ENCODE measurements at regions not wholly inside any gene's neighbourhood (a gene's known extent, or its start where the extent isn't known, plus 50 kb on each side); places are given as distances from the start of the nearest gene placed in this dataset.
"Not testable (repeated sequence)": the region's sequence is repeated elsewhere in the genome, so short reads cannot be mapped to it uniquely, and the experiment has no call there.

DNA sequence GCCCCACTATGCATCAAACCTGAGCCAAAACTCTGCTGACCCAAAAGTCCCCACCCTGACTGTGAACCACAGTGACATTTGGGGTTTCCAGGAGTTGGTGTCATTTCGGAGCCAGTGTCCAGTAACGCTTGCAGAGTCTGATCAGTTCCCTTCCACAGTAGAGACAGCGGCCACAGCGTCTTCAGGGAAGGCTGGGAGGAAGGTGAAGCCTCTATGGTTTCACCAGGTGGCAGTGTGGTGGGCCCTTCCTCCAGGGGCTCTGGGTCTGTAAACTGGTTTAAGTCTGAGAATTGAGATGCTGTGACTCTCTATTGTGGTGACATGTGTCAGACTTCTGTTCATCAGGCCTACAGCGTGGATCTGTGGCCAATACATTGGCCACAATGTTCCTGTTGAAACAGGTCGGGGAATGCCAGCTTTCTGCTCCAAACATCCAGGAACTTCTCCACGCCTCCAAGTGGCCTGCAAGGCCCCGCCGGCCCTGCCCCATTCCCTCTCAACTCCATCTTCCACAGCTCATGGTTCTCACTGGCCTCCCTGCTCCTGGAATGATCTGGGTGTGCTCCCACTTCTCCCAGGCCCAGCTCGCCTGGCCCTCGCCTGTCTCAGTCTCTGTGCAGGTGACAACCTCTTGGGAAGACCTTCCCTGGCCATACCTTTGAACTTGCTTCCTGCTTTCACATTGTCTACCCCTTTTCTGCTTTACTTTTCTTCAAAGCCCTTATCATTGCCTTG lies 124.5 kb upstream of the FAM20C start:
- no peak for DNase-seq (ENCODE audit: low spot score)
- TF ChIP-seq, protein P1, sequence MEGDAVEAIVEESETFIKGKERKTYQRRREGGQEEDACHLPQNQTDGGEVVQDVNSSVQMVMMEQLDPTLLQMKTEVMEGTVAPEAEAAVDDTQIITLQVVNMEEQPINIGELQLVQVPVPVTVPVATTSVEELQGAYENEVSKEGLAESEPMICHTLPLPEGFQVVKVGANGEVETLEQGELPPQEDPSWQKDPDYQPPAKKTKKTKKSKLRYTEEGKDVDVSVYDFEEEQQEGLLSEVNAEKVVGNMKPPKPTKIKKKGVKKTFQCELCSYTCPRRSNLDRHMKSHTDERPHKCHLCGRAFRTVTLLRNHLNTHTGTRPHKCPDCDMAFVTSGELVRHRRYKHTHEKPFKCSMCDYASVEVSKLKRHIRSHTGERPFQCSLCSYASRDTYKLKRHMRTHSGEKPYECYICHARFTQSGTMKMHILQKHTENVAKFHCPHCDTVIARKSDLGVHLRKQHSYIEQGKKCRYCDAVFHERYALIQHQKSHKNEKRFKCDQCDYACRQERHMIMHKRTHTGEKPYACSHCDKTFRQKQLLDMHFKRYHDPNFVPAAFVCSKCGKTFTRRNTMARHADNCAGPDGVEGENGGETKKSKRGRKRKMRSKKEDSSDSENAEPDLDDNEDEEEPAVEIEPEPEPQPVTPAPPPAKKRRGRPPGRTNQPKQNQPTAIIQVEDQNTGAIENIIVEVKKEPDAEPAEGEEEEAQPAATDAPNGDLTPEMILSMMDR (IDR thresholded peaks at IDR 0.05; ENCODE audit: extremely low read depth, missing control alignments), result no peak

DNA sequence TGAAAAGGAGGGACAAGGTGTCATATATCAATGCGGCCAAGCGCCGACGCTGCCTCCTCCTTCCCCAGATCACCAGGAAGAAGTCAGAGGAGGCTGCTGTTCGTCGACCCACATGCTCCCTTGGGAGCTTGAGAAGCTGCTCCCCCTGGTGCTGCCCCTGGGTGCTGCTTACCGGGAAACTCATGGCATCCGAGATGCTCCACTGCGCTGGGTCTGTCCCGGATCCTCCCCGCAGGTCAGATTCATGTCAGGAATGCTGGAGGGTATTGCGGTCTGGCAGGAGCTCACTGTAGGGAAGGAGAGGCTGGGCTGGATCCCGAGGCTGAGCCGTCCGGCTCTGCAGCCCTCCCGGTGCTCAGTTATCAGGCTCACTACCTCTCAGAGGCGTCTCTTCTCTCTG lies 123.7 kb upstream of the FAM20C start:
- DNase-seq (ENCODE audit: low spot score), result no peak
- TF ChIP-seq, protein P1 (IDR thresholded peaks at IDR 0.05; ENCODE audit: extremely low read depth, missing control alignments), result no peak

DNA sequence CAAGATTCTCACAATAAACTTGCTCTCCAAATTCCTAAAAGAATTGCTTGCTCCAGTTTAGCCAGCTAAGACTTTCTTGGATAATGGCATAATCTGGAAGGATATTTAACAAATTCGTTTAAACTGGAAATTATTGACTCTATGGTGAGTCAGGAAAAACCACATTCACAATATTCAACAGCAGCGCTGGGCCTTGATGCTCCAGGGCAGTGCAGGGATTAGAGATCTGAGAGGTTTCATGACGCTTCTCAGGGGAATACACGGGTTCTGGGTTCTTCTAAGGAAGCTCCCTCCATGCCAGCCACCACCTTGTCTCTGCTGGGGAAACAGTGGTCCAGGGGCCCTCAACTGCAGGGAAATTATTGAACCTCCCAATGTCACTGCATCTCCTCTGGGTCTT lies 123.3 kb upstream of the FAM20C start:
- DNase-seq (ENCODE audit: low spot score), result not testable (repeated sequence)

DNA sequence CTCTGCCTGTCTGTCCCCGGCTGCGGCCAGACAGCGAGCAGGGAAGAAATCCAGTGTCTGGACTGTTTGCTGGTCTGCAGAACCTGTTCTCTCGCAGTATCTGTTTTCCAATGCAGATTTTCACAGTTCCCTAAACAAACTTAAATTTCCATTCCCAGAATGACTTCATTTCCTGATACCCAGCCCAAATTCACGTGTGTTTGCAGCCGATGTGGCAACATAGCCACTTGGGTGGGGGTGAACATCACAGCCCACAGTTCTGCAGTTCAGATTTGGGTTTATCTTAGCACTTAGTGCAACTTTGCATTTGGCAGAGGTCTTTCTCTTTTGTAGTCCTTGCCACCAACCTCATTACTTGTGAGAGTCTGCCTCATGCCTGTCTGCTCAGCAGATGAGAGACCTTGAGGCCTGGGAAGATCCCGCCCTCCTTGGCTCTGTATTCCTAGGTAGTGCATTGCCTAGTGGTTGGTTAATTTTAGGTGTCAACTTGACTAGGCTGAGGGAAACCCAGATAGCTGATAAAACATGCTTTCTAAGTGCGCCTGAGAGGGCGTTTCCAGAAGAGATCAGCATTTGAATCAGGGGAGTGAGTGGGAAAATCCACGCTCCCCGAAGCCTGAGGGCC lies 122.8 kb upstream of the FAM20C start:
- not testable (repeated sequence) for DNase-seq (ENCODE audit: low spot score)

DNA sequence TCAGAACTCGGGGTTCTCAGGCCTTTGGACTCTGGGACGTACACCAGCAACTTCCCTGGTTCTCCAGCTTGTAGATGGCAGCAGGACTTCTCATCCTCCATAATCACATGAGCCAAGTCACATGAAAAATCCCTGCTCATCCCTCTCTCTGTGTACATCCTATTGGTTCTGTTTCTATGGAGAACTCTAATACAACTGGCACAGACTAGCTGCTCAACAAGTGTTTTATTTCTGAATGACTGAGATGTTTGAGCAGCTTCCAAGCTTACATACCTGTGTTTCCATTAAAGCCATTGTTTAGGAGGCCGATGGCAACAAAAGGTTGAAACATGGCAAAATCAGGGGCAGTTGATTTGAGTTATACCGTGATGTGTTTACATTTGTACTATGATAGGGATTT lies 122.2 kb upstream of the FAM20C start:
- DNase-seq (ENCODE audit: low spot score), result not testable (repeated sequence)

DNA sequence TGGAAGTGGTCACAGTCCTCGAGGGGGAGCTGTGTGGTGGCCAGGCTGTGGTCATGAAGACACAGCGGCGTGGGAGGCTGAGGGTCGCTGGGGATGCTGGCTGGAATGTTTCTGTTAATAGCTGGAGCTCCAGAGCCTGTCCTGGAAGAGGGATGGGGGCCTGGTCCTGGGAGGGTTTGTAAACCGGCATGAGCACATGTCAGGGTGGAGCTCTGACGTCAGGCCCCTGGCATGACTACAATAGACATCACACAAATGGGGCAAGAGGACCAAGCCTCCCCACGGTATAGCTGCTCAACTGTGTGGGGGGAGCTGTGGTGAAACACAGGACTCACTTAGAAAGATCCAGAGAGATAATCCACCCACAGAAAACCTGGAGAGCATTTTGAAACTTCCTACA lies 121.4 kb upstream of the FAM20C start:
- DNase-seq (ENCODE audit: low spot score), result not testable (repeated sequence)

DNA sequence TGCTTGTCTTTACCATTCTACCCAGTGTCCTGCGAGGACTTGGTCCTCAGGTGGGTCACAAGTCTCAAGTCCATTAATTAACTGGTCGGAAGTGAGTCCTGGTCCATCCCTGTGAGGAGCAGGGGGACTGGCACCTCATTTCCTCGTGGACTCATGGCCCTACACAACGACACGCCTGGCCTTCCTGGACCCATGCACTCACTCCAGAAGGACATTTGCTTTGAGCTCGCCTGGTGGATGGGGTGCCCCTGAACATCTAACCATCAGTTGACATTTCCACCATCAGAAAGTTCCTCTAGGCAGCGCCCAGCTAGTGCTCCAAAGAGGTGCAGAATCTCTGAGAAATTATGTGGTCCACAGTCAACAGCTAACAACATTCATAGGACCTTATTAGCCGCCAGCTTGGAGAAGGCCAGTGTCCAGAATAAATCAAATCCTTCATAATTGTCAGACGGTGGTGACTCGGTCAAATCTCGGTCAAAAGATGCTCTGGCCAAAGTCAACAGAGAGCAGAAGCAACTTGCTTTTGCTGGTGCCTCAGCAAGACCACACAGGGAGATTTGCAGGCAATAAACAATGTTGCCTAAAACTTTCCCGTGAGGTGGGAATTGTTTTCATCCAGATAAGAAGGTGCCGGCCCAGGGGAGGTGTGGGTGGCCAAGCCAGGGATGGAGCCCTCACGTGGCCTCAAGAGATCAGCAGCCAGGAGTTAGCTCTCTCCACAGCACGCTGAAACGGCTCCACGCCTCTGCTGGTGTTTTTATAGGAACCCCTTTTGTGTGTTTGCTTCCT lies 119.9 kb upstream of the FAM20C start:
- not testable (repeated sequence) for DNase-seq (ENCODE audit: low spot score)

DNA sequence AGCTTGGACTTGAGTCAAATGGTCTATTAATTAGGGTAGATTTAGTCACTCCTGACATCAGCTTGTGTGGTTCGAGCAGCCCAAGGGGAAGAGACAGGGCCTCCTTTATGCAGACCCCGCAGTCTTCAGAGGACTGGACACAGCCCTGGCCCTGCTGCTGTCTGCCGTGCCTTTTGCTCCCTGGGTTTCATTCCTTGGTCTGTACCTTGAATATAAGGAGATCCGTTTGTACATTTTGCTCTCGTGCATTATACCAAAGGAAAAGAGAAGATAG lies 119.4 kb upstream of the FAM20C start:
- DNase-seq (ENCODE audit: low spot score), result not testable (repeated sequence)

DNA sequence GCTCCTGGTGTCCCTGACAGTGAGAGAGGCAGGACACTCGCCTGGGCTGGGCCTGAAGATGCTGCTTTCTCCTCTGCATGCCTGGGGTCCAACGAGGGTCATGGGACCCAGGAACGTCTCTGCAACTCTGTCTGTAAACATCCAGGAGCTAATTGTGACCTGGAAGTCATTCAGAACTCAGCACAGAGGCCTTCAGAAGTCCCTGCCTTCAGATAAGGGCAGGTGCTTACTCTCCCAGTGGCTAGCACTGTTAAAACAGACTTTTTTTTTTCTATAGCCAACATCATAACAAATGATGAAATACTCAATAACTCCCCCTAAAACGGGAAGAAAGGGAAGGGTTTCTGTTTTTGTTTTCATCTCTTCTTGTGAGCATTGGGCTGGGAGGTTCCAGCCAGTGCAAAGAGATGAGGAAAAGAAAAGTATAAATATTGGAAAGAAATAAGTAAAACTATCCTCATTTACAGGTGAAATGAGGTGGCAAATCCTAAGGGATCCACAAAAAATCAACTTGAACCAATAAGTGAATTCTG lies 118.3 kb upstream of the FAM20C start:
- DNase-seq (ENCODE audit: low spot score), result not testable (repeated sequence)

DNA sequence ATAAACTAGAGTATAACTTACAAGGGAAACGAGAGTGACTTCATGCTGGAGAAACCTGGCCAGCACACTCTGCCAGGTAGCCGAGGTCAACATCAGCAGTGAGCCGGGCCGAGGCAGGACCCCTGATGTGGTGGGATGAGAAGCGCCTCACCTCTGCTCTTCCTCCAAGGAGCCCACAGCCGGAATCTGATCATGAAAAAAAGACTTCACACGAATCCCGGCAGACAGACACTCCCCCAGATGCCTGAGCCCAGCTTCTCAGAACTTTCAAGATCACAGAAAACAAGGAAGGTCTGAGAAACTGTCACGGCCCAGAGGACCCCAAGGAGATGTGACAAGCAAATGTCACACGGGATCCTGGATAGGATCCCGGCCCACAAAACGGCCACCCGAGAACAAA lies 116.9 kb upstream of the FAM20C start:
- not testable (repeated sequence) for DNase-seq (ENCODE audit: low spot score)

DNA sequence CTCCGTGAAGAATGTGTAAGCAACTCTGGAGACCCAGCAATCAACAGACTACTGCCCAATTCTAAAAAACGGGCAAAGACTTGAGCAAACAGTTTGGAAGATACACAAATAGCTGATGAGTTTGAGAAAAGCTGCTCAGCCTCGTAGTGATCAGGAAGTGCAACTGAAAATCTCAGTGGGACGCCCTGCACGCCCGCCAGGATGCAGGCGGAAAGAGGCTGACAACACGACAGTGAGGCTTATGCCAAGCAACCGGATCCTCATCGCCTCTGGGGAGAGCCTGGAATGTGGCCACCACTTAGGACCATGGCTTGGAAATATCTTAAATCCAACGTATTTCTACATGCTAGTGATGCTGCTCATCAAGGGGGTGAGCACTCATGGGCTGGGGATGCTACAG lies 116.2 kb upstream of the FAM20C start:
- not testable (repeated sequence) for DNase-seq (ENCODE audit: low spot score)

DNA sequence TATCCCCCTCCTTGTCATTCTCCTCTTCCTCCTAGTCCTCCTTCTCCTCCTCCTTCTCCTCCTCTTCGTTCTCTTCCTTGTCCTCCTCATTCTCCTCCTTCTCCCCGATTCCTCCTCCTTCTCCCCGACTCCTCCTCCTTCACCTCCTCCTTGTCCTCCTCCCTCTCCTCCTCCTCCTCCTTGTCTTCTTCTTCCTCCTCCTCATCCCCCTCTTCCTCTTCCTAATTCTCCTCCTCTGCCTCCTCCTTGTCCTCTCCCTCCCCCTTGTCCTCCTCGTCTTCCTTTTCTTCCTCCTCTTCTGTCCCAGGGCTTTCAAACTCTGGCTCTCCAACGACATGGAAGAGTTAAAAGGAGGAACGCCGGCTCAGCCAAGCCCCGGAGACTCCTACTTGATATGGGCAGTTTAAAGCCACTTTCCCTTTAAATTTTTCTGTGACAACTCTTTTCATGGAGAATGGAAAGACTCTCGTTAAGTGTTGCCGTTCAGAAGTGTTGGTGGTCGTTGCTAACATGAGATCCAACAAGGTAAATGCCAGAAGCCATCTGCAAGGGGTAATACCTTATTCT lies 115.5 kb upstream of the FAM20C start:
- DNase-seq (ENCODE audit: low spot score), result not testable (repeated sequence)

DNA sequence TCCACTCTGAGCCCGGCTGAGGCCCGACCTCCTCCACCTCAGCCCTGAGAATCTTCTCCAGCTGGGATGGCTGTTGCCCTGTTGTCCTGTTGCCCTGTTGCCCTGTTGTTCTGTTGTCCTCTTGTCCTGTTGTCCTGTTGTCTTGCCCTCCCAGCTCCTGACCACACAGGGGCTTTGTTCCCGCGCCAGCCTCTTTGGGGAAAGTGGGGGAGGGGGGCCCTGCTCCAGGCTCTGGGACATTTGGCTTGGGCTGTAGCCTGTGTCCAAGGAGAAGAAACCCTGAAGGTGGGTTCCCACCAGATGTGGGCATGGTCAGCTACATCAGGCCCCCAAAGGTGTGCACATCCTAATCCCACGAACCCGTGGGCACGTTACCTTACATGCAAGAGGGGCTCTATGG lies 113.5 kb upstream of the FAM20C start:
- DNase-seq (ENCODE audit: low spot score), result not testable (repeated sequence)

DNA sequence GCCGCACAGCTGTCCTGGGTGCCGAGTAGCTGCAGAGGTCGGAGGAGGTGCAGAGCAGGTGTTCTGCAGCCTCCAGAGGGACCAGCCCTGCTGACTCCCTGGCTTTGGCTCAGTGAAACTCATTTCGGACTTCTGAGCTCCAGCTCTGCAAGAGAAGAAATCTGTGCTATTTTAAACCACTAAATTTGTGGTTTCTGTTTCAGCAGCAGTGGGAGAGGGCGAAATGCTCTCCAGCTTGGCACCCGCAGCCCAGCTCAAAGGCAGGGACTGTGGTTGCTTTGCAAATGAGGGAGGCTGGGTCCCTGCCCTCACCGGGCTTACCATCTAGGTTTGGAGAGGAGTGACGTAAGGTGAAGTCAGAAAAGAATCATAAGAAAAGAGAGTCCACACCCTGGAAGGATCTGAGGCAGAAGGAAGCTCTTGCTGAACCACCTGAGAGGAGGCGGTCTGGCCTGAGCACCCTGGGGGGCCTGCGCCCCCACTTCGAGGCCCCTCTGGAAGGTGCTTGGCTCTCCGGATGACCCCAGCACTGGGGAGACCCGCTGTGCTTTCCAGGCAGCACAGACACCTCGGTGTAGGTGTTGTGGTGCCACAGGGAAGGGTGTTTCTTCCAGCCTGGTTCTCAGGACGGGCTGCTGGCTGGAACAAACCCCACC lies 112.8 kb upstream of the FAM20C start:
- DNase-seq (ENCODE audit: low spot score), result not testable (repeated sequence)

Data from GM20000 (cell line).